ENCODE measurements at regions not wholly inside any gene's neighbourhood (a gene's known extent, or its start where the extent isn't known, plus 50 kb on each side); places are given as distances from the start of the nearest gene placed in this dataset.

DNA sequence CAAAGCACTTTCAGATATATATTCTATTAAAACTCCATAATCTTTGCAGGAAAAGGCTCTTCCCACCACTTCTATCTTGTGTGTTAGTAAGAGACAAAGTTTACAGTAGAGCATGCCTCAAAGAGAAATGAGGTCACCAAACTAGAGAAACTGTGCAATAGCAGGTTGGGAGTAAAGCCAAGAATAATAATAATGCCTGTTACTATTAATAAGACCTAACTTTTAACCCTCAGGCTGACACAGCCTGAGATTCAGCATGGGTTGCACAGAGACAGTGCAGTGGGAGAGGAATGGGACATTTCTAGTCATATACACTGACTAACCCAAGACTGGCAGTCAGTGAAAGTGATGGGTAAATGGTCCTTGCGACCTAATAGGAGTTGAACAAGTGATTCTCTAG lies 320.2 kb upstream of the NFIA start:
- H4K8ac ChIP-seq (ENCODE audit: extremely low read depth, insufficient read depth, low read length): no peak overlapping the region
- no peaks in the 10 kb centered on the region for H3K4me1 ChIP-seq (replicated peaks in 1 of 4; ENCODE audit: control insufficient read depth in 3 of 4, insufficient read depth in 4 of 4, low read length in 3 of 4)
- no peak overlapping the region for H3K27ac ChIP-seq (ENCODE audit: low read depth, low read length)
- no peaks in the 10 kb centered on the region for H3K79me2 ChIP-seq (ENCODE audit: control insufficient read depth in 1 of 2, insufficient read depth in 2 of 2, low read length in 2 of 2)
- no peak overlapping the region for H2BK15ac ChIP-seq (ENCODE audit: low read length)
- H3K18ac ChIP-seq (ENCODE audit: extremely low read depth, low read length): no peak overlapping the region
- no peak overlapping the region for H3K9ac ChIP-seq (replicated peaks in 1 of 4; ENCODE audit: extremely low read depth in 1 of 4, low read depth in 3 of 4, low read length in 3 of 4)
- CTCF ChIA-PET (ENCODE audit: partially characterized antibody): no interaction called here
- no peaks in the 10 kb centered on the region for H3K36me3 ChIP-seq (ENCODE audit: control insufficient read depth in 2 of 4, insufficient read depth in 4 of 4, low read length in 3 of 4)
- no peaks in the 10 kb centered on the region for H3K79me1 ChIP-seq (ENCODE audit: low read depth, low read length)
- no peaks in the 10 kb centered on the region; the same call in 1 of the 2 replicates for H3K23me2 ChIP-seq (ENCODE audit: low read depth, low read length)
- no peak overlapping the region for H4K5ac ChIP-seq (ENCODE audit: insufficient read length, low read depth, low read length)
- no peak overlapping the region for H2BK120ac ChIP-seq (replicated peaks; ENCODE audit: low read depth, low read length)
- no peak overlapping the region for H2BK5ac ChIP-seq (ENCODE audit: low read depth, low read length)
- POLR2A ChIA-PET (ENCODE audit: partially characterized antibody): no interaction called here
- no peaks in the 10 kb centered on the region; a peak in 1 of 7 replicates for H3K27me3 ChIP-seq (replicated peaks in 1 of 4; ENCODE audit: control insufficient read depth in 3 of 4, extremely low read depth in 1 of 4, insufficient read depth in 3 of 4, low read length in 3 of 4)
- no peak overlapping the region for H2AK5ac ChIP-seq (ENCODE audit: low read depth, low read length)
- WGBS, 2 experiments (ENCODE audit: extremely low coverage in 1 of 2, insufficient coverage in 1 of 2, insufficient read length in 1 of 2, insufficient replicate concordance in 2 of 2, low coverage in 1 of 2, low lambda C conversion rate in 2 of 2, missing lambda C conversion rate in 1 of 2): 92% methylated on average over 1 of the region's 1 CpG; no CpG with 5 or more reads in 1 of the 2 experiments
- no peak overlapping the region for H3K4ac ChIP-seq (replicated peaks; ENCODE audit: insufficient read length, low read depth, low read length)
- no peak overlapping the region for H3K23ac ChIP-seq (ENCODE audit: insufficient read length)
- no peak overlapping the region for H3K56ac ChIP-seq (replicated peaks; ENCODE audit: insufficient read length, low read depth, low read length)
- H3K4me2 ChIP-seq (ENCODE audit: insufficient read depth in 1 of 2, low read depth in 2 of 2, low read length in 2 of 2): no peak overlapping the region
- no peak for FAIRE-seq
- H4K91ac ChIP-seq (replicated peaks; ENCODE audit: insufficient read length, low read length): no peak overlapping the region
- H2BK20ac ChIP-seq (ENCODE audit: low read length): no peak overlapping the region
- no peak overlapping the region for H2AFZ ChIP-seq (ENCODE audit: low read length)
- H2BK12ac ChIP-seq (ENCODE audit: low read depth, low read length): no peak overlapping the region
- no peak overlapping the region for H3K14ac ChIP-seq (ENCODE audit: insufficient read length)
- no peaks in the 10 kb centered on the region for H3K9me3 ChIP-seq (ENCODE audit: insufficient read depth in 2 of 2, low read depth in 1 of 2, low read length in 1 of 2)
- H4K20me1 ChIP-seq (replicated peaks in 1 of 2; ENCODE audit: control insufficient read depth in 1 of 2, insufficient read depth in 2 of 2, low read length in 2 of 2): no peaks in the 10 kb centered on the region
- H3K4me3 ChIP-seq (ENCODE audit: extremely low read depth in 1 of 4, insufficient read depth in 2 of 4, low read depth in 3 of 4, low read length in 4 of 4): no peak overlapping the region
- no peak for DNase-seq (ENCODE audit: low read depth in 1 of 2, low spot score in 2 of 2)
- TF ChIP-seq FOSL1 (IDR thresholded peaks at IDR 0.05; ENCODE audit: insufficient read depth, low read depth, low read length): no peak
- no peak for TF ChIP-seq EZH2 (IDR thresholded peaks at IDR 0.05; ENCODE audit: low read depth, low read length, severe bottlenecking)
- TF ChIP-seq POLR2AphosphoS5 (IDR thresholded peaks at IDR 0.05; ENCODE audit: low read depth, low read length): no peak
- TF ChIP-seq MAFK (IDR thresholded peaks at IDR 0.05; ENCODE audit: low read depth, low read length): no peak
- no peak for TF ChIP-seq TEAD4 (IDR thresholded peaks at IDR 0.05; ENCODE audit: low read depth, low read length)
- TF ChIP-seq BACH1 (IDR thresholded peaks at IDR 0.05; ENCODE audit: low read length): no peak
- no peak for TF ChIP-seq NRF1 (IDR thresholded peaks at IDR 0.05; ENCODE audit: low read depth, low read length)
- TF ChIP-seq, protein P1, sequence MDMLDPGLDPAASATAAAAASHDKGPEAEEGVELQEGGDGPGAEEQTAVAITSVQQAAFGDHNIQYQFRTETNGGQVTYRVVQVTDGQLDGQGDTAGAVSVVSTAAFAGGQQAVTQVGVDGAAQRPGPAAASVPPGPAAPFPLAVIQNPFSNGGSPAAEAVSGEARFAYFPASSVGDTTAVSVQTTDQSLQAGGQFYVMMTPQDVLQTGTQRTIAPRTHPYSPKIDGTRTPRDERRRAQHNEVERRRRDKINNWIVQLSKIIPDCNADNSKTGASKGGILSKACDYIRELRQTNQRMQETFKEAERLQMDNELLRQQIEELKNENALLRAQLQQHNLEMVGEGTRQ (IDR thresholded peaks at IDR 0.05; ENCODE audit: low read length): no peak
- TF ChIP-seq BRCA1 (IDR thresholded peaks at IDR 0.05; ENCODE audit: low read depth, low read length): no peak
- no peak for TF ChIP-seq SIN3A (conservative IDR thresholded peaks at IDR 0.05 in 1 of 2, IDR thresholded peaks at IDR 0.05 in 1 of 2; ENCODE audit: low read depth in 1 of 2, low read length in 2 of 2)
- no peak for TF ChIP-seq EGR1 (IDR thresholded peaks at IDR 0.05; ENCODE audit: borderline replicate concordance, low read depth, low read length)
- TF ChIP-seq POU5F1 (IDR thresholded peaks at IDR 0.05; ENCODE audit: low read depth, low read length): no peak
- no peak for TF ChIP-seq GTF2F1 (IDR thresholded peaks at IDR 0.05; ENCODE audit: borderline replicate concordance, low read depth, low read length)
- TF ChIP-seq EP300 (IDR thresholded peaks at IDR 0.05; ENCODE audit: borderline replicate concordance in 1 of 2, low read depth in 2 of 2, low read length in 2 of 2): no peak
